ENCODE measurements at regions not wholly inside any gene's neighbourhood (a gene's known extent, or its start where the extent isn't known, plus 50 kb on each side); places are given as distances from the start of the nearest gene placed in this dataset.

DNA sequence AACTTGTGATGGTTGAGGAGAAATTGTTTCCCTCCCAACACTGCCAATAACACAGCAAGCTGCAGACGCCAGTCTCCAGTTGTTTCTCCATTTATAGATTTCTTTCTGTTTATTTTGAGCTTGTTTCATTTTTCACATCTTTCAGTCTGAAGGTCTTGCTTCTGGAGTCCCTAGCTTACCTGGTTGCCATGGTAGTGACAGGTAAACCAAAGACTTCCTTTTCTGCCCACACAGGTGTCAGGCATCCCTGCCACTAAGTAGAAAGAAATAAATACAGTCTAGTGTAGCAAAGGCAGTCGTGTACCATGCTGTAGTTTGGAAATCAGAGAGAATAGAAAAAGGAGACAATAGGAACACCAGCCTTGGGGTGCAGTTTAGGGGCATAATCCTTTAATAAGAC, 82.8 kb downstream of the MARCHF4 start:
- intact Hi-C loops (cut with DNase I, micrococcal nuclease), result no loop called here
- ATAC-seq (no peak), DNase-seq (no peak)

DNA sequence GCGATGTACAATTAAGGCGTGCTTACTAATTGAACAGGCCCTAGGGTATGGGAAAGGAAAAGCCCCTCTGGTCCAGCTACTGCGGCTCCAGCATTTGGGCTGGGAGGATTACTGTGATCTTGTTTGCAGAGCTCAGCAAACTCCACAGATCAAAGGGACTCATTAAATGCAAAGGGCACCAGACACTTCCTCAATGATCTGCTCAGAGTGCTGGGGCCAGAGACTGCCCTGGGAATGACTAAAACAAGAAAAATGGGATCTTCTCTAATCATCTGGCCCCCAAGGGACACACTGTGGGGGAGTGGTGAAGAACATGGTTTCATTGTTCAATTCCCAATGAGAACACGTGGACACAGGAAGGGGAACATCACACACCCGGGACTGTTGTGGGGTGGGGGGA, 85.0 kb downstream of the MARCHF4 start:
- ATAC-seq (peak; percentile 78), DNase-seq (no peak)
- intact Hi-C loops (cut with DNase I, micrococcal nuclease), result no loop called here

DNA sequence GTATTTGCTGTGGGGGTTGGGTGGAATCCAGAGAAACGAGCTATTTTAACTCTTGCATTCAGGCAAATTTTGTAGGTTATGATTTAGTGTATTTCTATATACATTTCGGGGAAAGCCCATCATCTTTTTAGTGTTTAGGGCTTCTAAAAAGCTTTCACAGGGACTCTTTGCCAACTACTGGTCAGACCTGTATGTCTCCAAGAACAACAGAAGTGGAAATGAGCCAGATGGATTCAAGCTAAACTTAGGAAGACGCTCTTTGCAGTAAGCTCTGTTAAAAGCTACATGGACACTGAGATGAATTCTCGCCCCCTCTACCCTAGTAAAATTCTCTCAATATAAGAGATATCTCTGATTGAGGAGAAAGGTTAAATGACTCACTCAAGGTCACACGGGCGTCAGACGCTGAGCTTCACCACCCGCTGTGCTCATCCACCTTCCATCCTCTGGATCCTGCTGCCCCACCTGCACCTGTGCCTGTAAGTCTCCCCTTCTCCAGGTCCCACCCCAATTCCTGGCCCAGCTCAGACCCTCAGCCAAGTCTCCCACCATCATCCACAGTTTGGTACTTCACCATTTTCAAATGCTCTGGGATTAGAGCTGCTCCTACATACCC, 85.6 kb downstream of the MARCHF4 start:
- ATAC-seq (no peak), DNase-seq (no peak)
- intact Hi-C loops (cut with DNase I, micrococcal nuclease), result no loop called here

DNA sequence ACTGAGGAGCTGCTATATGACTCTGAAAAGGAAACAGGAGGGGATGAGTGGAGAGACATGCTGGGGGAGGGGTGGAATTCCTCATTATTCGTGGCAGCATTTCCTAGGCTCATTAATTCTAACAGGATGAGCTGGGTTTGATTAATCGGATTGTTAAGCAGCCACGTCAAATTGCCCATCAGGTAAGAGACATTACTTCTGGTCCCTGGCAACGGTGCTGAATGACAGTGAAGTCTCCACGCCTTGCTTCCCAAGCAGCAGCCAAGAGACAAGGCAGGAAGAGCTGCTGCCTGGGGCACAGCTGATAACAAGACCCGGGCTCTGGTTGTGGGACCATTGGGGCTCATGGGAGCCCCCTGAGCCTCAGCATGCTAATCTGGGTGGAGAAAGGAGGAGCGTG, 86.6 kb downstream of the MARCHF4 start:
- DNase-seq (no peak), ATAC-seq (no peak)
- intact Hi-C loops (cut with DNase I, micrococcal nuclease), result no loop called here

DNA sequence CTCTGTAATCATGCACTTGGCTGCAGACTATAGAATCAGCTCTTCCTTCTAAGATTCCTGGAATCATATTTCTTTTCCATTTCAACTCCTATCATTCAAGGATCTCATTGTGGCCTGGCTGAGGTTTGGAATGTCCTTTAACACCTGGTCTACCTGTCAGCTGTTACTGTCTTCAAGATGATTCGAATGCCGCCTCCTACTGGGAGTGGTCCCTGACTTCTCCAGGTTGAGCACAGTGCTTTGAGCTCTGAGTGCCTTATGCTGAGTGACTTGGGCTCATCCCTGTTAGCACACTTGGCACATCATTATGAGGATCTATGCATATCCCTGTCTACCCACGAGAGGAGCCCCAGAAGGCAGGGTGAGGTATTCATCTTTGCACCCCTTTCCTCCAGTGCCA, 87.6 kb downstream of the MARCHF4 start:
- intact Hi-C loops (cut with DNase I, micrococcal nuclease), result no loop called here
- ATAC-seq (no peak), DNase-seq (no peak)

DNA sequence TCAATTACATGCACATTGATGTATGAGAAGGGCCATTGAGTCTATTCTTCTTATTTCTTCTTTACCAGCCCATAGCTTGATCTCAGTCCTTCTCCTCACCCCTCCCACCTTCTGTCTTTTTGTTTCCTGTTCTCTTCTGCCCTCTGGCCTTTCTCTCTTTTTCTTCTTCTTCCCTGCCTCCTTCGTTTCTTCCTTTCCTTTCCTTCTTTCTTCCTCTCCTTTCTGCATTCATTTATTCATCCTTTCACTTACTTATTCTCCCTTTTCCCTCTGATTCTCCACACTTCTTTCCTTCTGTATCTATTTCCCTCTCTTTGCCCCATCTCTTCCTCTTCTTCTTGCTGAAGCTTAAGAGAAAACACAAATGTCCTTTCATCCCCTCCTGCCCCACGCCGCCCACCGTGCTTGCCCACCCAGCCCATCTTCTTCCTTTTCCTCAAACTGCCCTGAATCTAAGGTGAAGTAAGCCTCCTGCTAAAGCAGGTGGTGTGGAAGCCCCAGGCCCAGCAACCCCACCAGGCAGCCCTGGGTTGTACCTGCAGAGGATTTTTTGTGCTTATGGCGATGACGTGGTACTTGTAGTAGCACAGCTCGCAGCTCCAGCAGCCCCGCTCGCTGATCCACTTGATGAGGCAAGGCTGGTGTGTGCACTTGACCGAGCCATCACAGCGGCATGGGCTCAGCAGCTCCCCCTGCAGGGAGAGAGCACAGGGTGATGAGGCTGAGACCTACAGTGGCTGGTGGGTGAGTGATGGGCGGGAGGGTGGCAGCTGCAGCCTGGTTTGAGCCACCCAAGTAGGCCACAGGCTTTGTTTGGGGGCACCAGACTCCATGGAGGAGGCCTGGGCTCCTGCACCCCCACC, 89.0 kb downstream of the MARCHF4 start:
- intact Hi-C loops (cut with DNase I, micrococcal nuclease), result no loop called here
- ATAC-seq (no peak), DNase-seq (peak in 1 of 2 donors; percentile 17)

DNA sequence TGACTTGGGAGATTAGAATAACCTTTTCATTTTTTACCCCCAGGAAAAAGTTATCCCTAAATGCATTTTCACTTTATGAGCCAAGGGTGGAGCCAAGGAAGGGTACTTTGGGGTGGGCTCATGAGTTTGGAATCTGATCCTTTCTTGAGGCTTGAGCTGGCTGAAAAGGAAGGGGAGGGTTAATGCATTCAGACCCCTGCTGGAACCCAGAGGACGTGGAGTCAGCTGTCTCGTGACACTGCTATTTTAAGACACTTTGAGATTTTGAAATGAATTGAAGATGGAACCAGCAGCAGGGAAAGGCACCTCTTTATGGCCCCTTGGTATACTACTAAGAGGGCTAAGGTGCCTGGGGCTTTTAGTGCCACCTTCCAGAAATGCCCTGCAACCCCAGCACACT, 90.4 kb downstream of the MARCHF4 start:
- DNase-seq, result no peak
- no peak for ATAC-seq
- intact Hi-C loops (cut with DNase I, micrococcal nuclease), result no loop called here

DNA sequence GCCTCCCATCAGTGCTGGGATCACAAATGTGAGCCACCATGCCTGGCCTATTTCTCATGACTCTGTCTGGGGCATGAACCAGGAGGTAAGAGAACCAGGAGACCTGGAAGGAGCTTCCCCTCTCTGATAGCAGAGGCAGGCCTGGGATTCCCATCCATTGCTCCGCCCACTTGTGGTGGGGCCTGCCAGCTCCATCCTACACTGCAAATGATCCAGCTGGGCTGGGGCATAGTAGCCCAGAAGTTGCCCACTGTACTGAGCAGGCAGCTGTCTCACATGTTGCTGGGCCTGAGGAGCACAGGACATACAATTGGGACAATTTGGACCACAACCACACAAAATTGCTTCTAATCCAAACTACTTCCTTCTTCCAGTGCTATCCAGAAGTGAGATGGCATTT, 91.0 kb downstream of the MARCHF4 start:
- ATAC-seq, result no peak
- intact Hi-C loops (cut with DNase I, micrococcal nuclease), result no loop called here
- no peak for DNase-seq

DNA sequence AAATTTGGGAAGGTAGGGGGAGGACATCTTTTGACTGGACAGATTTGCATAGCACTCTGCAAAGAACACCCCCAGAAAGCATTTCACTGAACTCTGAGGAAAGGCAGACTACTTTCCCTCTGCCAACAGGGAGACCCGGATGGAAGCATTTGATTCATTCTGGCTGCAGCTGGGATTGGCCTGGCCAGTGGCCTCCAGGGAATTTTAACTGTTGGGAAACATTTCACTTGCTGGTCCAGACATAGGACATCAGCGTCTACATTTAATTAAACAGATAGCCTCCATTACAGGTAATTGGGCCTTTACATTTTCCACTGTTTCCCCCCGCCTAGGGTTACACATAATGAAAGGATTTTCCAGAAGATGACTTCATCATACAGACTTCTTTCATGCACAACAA, 92.8 kb downstream of the MARCHF4 start:
- DNase-seq (no peak), ATAC-seq (no peak)
- intact Hi-C loops (cut with DNase I, micrococcal nuclease), result no loop called here

DNA sequence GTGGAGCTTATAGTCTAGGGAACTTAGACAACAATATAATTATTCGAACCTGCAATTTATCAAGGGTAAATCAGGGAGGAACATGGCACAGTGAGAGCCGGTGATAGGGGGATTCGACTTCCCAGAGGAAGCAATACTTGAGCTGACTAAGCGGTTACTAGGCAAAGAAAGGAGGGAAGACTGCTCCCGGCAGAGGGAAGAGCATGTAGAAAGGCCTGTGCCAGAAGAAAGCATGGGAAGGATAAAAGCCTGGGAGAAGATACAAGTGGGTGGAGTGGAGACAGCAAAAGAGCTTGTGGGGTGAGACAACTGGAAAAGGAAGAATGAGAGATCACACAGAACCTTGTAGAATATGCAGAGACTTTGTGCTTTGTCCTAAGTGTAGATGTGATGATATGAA, 93.3 kb downstream of the MARCHF4 start:
- ATAC-seq (no peak), DNase-seq (no peak)
- intact Hi-C loops (cut with DNase I, micrococcal nuclease), result no loop called here

DNA sequence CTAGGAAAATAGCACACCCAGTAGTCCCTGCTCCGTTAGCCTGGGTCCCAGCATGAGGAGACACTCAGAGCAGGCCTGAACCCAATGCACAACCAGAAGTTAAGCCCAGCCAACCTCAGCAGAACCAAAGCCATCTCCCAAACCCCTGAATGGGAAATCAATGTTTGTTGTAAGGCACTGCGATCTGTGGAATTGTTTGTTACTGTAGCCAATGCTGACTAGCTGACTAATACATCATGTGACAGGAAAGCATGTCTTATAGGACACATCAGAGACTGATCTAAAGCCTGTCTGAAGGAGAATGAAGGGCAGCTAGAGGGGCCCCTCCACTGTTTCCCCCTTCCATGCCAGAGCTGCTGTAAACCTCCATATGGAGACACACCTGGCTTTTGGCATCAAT, 96.4 kb downstream of the MARCHF4 start:
- intact Hi-C loops (cut with DNase I, micrococcal nuclease), result no loop called here
- DNase-seq, result no peak

DNA sequence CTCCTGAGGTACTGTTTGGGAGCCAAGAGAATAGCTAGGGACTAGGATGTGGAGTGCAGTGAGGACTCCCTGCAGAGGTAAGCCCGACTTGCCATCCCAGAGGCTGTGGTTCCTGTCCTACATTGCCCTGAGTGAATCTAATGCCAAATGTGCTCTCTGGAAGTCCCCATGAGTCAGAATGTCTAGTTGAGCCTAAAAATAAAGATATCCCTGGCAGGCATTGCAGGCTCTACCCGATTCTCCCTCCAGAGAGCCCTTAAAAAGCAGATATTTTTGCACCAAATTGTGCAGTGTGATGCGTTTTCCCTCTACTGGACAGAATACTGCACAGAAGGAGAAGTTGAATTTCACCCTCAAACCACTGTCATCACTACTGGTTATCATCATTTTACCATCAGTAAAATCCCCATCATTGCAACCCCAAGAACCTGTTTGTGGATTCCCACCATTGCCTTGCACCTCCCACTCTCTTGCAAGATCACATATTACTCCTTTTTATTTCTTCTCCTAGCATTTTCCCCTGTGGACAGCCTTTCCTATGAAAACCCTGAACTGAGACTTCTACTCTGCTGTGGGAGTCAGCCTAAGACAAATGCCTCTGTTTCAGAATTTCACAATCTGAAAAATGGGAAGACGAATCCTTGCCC, 98.0 kb downstream of the MARCHF4 start:
- ATAC-seq (no peak), DNase-seq (no peak)
- intact Hi-C loops (cut with DNase I, micrococcal nuclease), result no loop called here

More for the DNA sequence above, 96.4 kb downstream of the MARCHF4 start:
- no peak for ATAC-seq

DNA sequence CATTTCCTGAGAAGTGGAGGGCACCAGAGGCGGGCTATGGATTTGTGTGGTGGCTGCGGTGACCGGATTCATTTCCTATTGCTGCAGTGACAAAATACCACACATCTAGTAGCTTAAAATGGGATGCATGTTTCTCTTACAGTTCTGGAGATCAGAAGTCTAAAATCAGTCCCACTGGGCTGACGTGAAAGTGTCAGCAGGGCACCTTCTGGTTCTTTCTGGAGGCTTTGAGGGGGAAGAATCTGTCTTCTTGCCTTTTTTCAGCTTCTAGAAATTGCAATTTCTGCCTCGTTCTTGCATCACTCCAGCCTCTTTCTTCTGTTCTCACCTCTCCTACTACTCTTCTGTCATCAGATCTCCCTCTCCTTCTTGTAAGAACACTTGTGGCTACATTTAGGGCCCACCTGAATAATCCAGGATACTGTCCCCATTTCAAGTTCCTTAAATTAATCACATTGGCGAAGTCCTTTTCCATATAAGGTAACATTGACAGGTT, 111.2 kb downstream of the MARCHF4 start:
- ATAC-seq (no peak), DNase-seq (no peak)
- intact Hi-C loops (cut with DNase I, micrococcal nuclease), result no loop called here

DNA sequence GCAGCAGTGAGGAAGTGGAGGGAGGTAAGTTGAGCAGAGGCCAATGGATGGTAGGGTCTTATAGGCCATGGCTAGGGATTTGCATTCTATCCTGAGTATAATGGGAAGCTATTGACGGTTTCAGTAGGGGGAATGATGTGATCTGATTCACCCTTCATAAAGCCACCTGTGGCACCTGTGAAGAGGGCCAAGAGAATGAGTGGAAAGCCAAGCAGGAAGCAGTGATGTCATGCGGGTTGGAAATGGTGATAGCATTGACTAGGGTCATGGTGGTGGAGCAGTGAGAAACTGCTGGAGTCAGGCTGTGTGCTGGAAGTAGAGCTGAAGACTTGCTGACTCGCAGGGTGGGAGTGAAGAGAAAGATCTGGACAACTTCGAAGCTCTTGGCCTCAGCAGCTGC, 111.7 kb downstream of the MARCHF4 start:
- intact Hi-C loops (cut with DNase I, micrococcal nuclease), result no loop called here
- DNase-seq (no peak), ATAC-seq (no peak)

DNA sequence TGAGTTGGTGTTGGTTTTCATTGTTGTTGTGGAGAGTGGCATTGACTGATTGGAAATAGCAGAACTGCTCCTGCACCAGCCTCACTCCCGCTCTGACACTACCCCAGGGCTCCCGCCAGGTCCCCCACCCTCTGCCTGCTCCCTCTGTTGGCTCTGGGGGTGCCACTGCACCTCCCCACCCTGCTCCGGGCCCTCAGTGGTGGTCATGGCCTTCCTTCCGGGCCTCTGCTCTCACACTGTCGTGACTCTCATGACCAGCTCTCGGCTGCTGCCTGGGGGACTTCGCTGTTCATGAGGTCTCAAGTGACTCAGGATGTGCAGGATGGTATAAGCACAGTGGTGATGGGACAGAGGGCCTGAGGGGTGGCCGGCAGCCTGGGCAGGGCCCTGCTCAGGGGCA, 113.2 kb downstream of the MARCHF4 start:
- DNase-seq (no peak), ATAC-seq (no peak)
- intact Hi-C loops (cut with DNase I, micrococcal nuclease), result no loop called here

DNA sequence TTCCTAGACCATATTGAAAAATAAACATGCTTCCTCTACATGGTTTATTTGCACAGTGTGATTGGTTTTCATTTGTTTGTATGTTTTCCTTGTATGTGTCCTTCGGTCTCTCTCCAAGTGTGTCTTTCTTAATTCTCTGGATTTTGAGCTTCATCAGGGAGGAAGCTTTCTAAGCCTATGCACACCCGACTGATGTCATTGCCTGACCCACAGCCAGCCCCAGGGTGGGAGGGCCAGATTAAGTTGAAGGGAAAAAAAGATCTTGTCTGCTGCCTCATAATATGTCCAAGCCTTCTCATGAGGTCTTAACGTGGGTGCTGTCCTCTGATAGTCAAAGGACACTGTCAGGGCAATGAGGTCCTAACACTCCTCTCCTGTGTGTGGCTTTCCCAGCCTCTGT, 115.2 kb downstream of the MARCHF4 start:
- ATAC-seq (no peak), DNase-seq (no peak)
- intact Hi-C loops (cut with DNase I, micrococcal nuclease), result no loop called here

Measured in left colon (tissue), 2 donors.